Retinal pigment epithelial cell (primary cell): ENCODE measurements at regions not wholly inside any gene's neighbourhood (a gene's known extent, or its start where the extent isn't known, plus 50 kb on each side); places are given as distances from the start of the nearest gene placed in this dataset.

Source experiments
- DNase-seq: peaks from one replicate; pipeline ENCODE4 v3.0.0-alpha.2; 2010; ENCODE audit warnings: low read depth
- H3K4me3 ChIP-seq: 2 replicates; pipeline ENCODE4 v1.5.1; 2011; ENCODE audit warnings: mild to moderate bottlenecking, low read length, control low read depth, moderate library complexity
- TF ChIP-seq, protein P1 (sequence below): conservative IDR thresholded peaks from 2 replicates; pipeline ENCODE4 v1.5.1; 2011; ENCODE audit warnings: low read depth, low read length, control low read depth, inconsistent platforms

DNA sequence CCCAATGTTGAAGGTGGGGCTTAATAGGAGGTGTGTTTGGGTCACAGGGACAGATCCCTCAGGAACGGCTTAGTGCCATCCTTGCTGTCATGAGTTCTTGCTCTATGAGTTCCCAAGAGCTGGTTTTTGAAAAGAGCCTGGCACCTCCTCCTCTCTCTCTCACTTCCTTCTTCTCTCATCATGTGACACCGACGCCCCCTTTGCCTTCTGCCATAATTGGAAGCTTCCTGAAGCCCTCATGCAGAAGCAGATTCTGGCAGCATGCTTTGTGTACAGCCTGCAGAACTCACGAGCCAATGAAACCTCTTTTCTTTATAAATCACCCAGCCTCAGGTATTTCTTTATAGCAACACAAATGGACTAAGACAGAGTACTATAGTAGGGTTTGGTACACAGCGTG lies 100.4 kb upstream of the SH3BP4 start:
- TF ChIP-seq, protein P1, sequence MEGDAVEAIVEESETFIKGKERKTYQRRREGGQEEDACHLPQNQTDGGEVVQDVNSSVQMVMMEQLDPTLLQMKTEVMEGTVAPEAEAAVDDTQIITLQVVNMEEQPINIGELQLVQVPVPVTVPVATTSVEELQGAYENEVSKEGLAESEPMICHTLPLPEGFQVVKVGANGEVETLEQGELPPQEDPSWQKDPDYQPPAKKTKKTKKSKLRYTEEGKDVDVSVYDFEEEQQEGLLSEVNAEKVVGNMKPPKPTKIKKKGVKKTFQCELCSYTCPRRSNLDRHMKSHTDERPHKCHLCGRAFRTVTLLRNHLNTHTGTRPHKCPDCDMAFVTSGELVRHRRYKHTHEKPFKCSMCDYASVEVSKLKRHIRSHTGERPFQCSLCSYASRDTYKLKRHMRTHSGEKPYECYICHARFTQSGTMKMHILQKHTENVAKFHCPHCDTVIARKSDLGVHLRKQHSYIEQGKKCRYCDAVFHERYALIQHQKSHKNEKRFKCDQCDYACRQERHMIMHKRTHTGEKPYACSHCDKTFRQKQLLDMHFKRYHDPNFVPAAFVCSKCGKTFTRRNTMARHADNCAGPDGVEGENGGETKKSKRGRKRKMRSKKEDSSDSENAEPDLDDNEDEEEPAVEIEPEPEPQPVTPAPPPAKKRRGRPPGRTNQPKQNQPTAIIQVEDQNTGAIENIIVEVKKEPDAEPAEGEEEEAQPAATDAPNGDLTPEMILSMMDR, result no peak
- no peak for DNase-seq
- H3K4me3 ChIP-seq, result no peak overlapping the region

DNA sequence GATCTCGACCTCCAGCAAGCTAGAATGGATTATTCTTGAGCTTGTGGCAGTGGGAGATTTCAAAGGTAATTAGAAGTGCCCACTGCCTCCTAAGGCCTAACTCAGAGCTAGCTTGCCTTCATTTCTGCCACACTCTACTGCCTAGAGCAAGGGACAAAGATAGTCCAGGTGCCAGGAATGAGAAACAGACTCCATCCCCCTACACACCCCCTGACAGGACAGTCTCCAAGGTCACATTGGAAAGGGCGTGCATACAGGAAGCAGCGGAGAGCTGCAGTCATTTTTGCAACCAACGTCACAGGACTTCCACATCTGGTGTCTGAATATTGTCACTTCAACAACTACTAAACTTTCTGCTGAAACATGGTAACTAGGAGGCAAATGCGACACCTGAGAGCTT lies 101.0 kb upstream of the SH3BP4 start:
- DNase-seq, result no peak
- TF ChIP-seq, protein P1, result no peak
- no peak overlapping the region for H3K4me3 ChIP-seq

DNA sequence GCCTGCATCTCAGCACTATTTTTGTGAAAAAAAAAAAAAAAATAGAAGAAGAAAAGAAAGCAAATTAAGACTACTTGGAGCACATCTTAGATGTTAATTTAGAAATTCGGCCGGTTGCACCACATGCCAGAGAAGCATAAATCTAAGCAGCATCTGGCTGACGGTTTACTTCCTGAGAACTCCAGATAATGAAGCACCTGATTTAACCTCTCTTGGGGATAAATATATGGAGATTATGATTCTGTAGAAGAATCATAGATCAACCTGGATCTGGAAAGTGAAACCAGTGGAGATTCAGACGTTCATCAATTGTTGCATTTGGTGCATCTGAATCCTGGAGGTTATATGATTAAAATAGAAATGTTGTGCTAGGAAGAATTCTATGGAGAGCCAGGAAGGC lies 102.1 kb upstream of the SH3BP4 start:
- TF ChIP-seq, protein P1, result no peak
- DNase-seq, result no peak
- H3K4me3 ChIP-seq, result no peak overlapping the region

DNA sequence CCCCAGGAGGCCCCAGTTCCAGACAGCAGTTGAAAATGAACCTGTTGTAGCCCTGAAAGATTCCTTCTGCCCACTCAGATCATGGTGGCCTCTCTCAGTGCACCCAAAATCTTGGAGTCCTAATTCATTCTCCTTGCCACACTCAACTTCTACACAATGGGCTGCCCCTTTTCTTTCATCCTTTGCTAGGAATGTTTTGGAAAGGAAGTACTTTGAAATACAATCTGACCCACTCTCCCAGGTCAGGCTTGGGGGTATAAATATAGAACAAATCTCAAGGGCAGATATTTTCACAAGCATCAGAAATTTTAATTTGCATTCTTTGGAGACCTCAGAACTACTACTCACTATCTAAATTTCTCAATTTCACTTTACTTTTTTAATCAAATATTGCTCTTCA lies 103.2 kb upstream of the SH3BP4 start:
- TF ChIP-seq, protein P1, result no peak
- no peak for DNase-seq
- no peak overlapping the region for H3K4me3 ChIP-seq

DNA sequence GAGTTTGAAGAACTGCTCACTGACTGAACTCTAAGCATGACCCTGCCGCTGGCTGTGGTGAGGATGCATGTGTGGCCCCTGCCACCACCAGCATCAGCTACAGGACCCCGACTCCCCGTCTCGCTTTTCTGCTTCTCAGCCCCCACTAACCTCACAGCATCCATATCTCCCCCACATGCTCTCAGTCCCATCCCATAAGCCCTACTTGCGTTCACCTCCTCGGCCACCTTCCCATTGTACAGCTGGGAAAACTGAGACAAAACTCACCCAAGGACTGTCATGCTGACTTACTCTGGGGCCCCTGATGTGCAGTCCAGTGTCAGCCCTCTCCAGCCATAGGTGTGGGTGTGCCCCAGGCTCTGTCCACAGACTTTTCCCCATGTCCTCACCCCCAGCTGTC lies 104.2 kb upstream of the SH3BP4 start:
- H3K4me3 ChIP-seq, result no peak overlapping the region
- no peak for DNase-seq
- TF ChIP-seq, protein P1, result no peak

DNA sequence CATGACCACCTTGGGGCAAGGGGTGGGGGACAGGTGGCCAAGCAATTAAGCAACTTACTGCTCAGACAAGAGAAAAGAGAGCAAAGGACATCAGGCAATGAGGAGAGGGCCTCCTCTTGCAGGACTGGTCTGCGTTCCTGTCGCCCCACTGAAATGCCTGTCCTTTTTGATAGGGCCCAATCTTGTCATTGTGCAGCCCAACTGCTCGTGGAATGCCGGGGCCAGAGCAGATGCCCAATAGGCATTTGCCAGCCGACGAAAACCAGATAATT lies 104.5 kb upstream of the SH3BP4 start:
- DNase-seq, result no peak
- TF ChIP-seq, protein P1, result no peak
- H3K4me3 ChIP-seq, result no peak overlapping the region

DNA sequence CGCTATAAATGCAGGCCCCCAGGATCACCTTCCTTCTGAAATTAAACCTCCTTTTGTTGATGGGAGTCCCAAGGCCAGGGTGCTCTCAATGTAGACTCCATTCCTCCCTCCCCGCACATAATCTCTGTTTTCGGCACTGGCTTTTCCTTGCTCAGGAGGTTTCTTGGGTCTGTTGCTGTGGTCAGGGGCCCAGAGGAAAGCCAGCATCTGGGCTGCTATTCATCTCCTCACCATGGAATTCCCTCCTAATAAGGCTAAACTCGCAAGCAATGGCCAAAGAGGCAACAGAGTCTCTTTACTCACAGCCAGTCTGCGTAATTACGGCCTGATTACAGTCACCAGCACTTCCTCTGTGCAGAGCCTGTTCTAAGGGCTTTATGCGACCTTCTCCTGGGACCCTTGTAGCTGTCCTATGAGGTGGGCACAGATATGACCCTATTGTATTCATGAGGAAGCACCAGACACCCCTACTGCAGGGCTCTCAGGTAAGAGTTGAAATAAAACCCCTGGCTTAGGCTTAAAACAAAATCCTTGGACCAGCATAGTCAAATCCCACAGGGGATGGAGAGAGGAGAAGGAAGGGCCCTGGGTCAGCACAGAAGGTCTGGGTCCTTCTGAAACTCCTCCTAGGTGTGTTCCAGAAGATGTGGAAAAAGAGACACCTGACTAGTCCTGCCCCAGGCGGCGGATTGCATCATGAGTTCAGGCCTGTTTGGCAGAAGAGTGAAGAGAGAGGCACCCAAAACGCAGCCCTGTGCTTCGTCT lies 105.0 kb upstream of the SH3BP4 start:
- TF ChIP-seq, protein P1, result no peak
- DNase-seq, result no peak
- no peak overlapping the region for H3K4me3 ChIP-seq
